ENCODE measurements at regions not wholly inside any gene's neighbourhood (a gene's known extent, or its start where the extent isn't known, plus 50 kb on each side); places are given as distances from the start of the nearest gene placed in this dataset.

DNA sequence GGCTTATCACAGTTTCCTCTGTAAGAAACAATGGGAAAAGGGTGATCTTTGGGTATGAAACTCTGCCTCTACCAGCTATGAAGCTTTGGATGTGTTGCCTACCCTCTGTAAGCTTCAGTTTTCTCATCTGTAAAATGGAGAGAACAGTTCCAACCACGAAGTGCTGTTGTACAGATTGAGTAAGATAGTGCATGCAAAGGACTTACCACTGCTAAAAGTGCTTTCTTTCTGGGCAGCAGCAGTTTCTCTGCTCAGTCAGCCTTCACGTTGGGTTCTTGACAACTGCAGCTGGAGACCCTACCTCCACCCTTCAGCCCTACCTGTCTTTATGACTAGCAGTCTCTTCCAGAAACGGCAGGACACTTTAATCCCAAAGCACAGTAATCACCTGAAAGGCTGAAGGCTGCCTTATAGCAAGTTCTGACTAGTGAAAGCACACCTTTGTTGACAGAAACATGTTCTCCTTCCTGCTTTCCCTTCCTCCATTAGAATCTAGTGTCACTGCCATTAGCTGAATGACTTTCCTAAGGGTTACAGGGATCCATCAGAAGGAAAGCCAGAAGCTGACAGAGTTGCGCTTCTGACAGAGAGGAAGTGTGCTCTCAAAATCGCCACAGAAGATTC is 91.4 kb downstream of the RPL27A start:
- TF ChIP-seq CTCF (conservative IDR thresholded peaks at IDR 0.05 in 1 of 2, IDR thresholded peaks at IDR 0.05 in 1 of 2; ENCODE audit: extremely low read depth in 1 of 2, insufficient read depth in 1 of 2, low read depth in 1 of 2, low read length in 2 of 2) (no peak), EZH2 (IDR thresholded peaks at IDR 0.05; ENCODE audit: borderline replicate concordance, low read length) (no peak)
